GM10266 (cell line): ENCODE measurements at regions not wholly inside any gene's neighbourhood (a gene's known extent, or its start where the extent isn't known, plus 50 kb on each side); places are given as distances from the start of the nearest gene placed in this dataset.

Experiments
- DNase-seq: peaks from one replicate; pipeline ENCODE4 v3.0.0; 2012; ENCODE audit errors: extremely low spot score
- TF ChIP-seq, protein P1 (sequence below): IDR thresholded peaks from 2 replicates; pipeline ENCODE4 v1.5.1; 2012; ENCODE audit warnings: mild to moderate bottlenecking, low read depth; ENCODE audit not compliant: control insufficient read depth, insufficient read depth; ENCODE audit errors: missing control alignments

DNA sequence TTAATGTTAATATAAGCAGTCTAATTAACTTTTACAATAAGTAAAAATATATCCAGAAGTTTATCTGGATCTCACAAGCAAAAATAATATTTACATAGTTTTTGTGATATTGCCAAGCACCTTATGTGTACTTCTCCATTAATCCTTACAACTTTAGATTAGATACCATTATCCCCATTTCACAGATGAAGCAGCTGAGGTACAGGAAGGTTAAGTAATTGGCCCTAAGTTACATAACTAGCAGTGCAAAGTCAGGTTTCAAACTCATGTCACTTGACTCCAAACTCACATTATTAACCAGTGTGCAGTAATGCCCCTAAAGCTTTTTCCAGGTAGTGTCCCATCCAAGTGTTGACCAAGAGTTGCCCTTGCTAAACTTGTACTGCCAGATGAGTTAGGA lies 248.6 kb upstream of the STXBP5 start:
- TF ChIP-seq, protein P1, sequence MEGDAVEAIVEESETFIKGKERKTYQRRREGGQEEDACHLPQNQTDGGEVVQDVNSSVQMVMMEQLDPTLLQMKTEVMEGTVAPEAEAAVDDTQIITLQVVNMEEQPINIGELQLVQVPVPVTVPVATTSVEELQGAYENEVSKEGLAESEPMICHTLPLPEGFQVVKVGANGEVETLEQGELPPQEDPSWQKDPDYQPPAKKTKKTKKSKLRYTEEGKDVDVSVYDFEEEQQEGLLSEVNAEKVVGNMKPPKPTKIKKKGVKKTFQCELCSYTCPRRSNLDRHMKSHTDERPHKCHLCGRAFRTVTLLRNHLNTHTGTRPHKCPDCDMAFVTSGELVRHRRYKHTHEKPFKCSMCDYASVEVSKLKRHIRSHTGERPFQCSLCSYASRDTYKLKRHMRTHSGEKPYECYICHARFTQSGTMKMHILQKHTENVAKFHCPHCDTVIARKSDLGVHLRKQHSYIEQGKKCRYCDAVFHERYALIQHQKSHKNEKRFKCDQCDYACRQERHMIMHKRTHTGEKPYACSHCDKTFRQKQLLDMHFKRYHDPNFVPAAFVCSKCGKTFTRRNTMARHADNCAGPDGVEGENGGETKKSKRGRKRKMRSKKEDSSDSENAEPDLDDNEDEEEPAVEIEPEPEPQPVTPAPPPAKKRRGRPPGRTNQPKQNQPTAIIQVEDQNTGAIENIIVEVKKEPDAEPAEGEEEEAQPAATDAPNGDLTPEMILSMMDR = no peak
- no peak for DNase-seq

DNA sequence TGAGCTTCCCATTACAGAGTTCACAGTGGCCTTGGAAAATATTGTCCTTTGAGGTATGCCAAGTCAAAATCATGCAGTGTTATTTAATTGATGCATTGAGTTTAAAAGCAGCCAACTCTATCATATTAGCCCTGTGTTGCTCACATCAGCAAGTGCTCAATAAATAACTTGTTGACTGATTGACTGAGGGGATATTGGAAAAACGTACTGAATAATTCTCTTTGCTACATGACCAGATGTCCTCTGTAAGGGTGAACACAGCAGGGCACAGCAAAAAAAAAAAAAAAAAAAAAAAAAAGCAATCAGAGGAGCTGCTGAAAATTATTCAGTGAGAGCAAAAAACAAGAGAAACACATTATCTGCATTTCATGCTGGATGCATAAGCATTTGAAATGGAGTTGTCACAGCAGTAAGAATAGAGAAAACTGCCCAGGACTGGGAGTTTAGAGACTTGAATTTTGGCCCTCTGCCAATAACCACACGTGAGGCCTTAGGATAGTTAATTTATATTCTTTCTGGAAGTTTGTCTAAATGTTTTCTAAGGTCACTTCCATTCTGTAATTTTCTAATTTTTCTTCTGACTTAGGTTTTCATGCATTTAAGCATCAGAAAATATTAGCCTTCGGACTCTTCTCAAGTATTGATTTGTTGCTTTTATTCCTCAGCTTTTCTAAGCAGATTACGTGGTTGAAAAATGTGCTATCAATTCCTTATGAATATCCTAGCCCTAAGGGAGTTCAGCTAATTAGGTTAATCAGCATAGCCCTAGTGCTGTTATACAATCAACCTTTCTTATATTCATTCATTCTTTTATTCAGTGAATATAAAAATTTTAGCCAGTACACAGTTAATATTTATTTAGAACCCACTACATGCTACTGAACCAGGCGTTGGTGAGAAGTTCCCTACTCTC lies 246.8 kb upstream of the STXBP5 start:
- TF ChIP-seq, protein P1 = no peak
- no peak for DNase-seq

GRCh38 chr6:146961831-146962230 lies 242.4 kb upstream of the STXBP5 start:
- TF ChIP-seq, protein P1 = no peak
- no peak for DNase-seq

- DNase-seq = no peak
- TF ChIP-seq, protein P1 = no peak
Observed at GRCh38 chr6:146962329-146962728, 241.9 kb upstream of the STXBP5 start.

- TF ChIP-seq, protein P1 = no peak
- DNase-seq = no peak
Observed at GRCh38 chr6:146965110-146965689, 239.0 kb upstream of the STXBP5 start.

- no peak for DNase-seq
- TF ChIP-seq, protein P1 = no peak
Observed at GRCh38 chr6:146968041-146968760, 236.0 kb upstream of the STXBP5 start.
